ENCODE measurements at regions not wholly inside any gene's neighbourhood (a gene's known extent, or its start where the extent isn't known, plus 50 kb on each side); places are given as distances from the start of the nearest gene placed in this dataset.

- ATAC-seq (no peak), DNase-seq (ENCODE audit: low spot score) (no peak)
- Mint-ChIP-seq H3K36me3 (no peaks in the 10 kb centered on the region), H3K27me3 (ENCODE audit: low read depth) (no peaks in the 10 kb centered on the region), H3K4me3 (no peak overlapping the region), H3K4me1 (peaks cover 42% of the 10 kb centered on the region), H3K9me3 (peaks cover 10% of the 10 kb centered on the region), H3K27ac (no peak overlapping the region)
- TF ChIP-seq HMGXB4 (CRISPR knock-in tag; IDR thresholded peaks at IDR 0.05) (no peak), USF2 (CRISPR knock-in tag; IDR thresholded peaks at IDR 0.05) (no peak), RORB (CRISPR knock-in tag; IDR thresholded peaks at IDR 0.05) (no peak), ZNF512 (CRISPR knock-in tag; IDR thresholded peaks at IDR 0.05; ENCODE audit: borderline replicate concordance) (no peak), AFF4 (CRISPR knock-in tag; IDR thresholded peaks at IDR 0.05; ENCODE audit: borderline replicate concordance) (no peak), ELF4 (CRISPR knock-in tag; IDR thresholded peaks at IDR 0.05; ENCODE audit: low read depth) (no peak), NR3C1 (CRISPR knock-in tag; conservative IDR thresholded peaks at IDR 0.05; ENCODE audit: low read depth) (no peak), ZNF425 (CRISPR knock-in tag; conservative IDR thresholded peaks at IDR 0.05) (no peak), ZNF532 (CRISPR knock-in tag; IDR thresholded peaks at IDR 0.05; ENCODE audit: borderline replicate concordance) (no peak), E2F1 (CRISPR knock-in tag; IDR thresholded peaks at IDR 0.05) (no peak), EMX1 (CRISPR knock-in tag; IDR thresholded peaks at IDR 0.05) (no peak), FOXP4 (CRISPR knock-in tag; IDR thresholded peaks at IDR 0.05) (no peak), PREB (CRISPR knock-in tag; IDR thresholded peaks at IDR 0.05; ENCODE audit: borderline replicate concordance) (no peak), TEAD4 (CRISPR knock-in tag; IDR thresholded peaks at IDR 0.05) (no peak), SMAD4 (CRISPR knock-in tag; IDR thresholded peaks at IDR 0.05) (no peak), ESRRA (CRISPR knock-in tag; IDR thresholded peaks at IDR 0.05; ENCODE audit: borderline replicate concordance) (no peak), TCF7 (CRISPR knock-in tag; IDR thresholded peaks at IDR 0.05; ENCODE audit: low read depth) (no peak), NFE2L1 (CRISPR knock-in tag; IDR thresholded peaks at IDR 0.05) (no peak), FOXK1 (CRISPR knock-in tag; IDR thresholded peaks at IDR 0.05) (no peak)
- ChIA-PET POLR2A (no interaction called here), CTCF (no interaction called here)
These were observed 460.2 kb upstream of the BTBD3 start for GRCh38 chr20:11457488-11457887.
